DOHH2 (cell line): ENCODE measurements at regions not wholly inside any gene's neighbourhood (a gene's known extent, or its start where the extent isn't known, plus 50 kb on each side); places are given as distances from the start of the nearest gene placed in this dataset.

Experiments used
- CTCF ChIP-seq: fragments of 200-600 bp; sonication (generic); IDR thresholded peaks from one replicate; pipeline ENCODE4 v1.5.1; 2014; ENCODE audit warnings: antibody characterized with exemption, mild to moderate bottlenecking, low read depth, low read length; ENCODE audit not compliant: poor library complexity, severe bottlenecking
- EZH2phosphoT487 ChIP-seq: fragments of 200-600 bp; sonication (generic); IDR thresholded peaks from 2 replicates; pipeline ENCODE4 v1.6.1; 2017; ENCODE audit warnings: borderline replicate concordance, mild to moderate bottlenecking, antibody characterized with exemption, low read length, moderate library complexity, mixed read lengths

- TF ChIP-seq CTCF (no peak), EZH2phosphoT487 (no peak)
Measured at GRCh38 chr2:239668042-239668441, 267.2 kb upstream of the HDAC4 start.
